ENCODE measurements at regions not wholly inside any gene's neighbourhood (a gene's known extent, or its start where the extent isn't known, plus 50 kb on each side); places are given as distances from the start of the nearest gene placed in this dataset.

DNA sequence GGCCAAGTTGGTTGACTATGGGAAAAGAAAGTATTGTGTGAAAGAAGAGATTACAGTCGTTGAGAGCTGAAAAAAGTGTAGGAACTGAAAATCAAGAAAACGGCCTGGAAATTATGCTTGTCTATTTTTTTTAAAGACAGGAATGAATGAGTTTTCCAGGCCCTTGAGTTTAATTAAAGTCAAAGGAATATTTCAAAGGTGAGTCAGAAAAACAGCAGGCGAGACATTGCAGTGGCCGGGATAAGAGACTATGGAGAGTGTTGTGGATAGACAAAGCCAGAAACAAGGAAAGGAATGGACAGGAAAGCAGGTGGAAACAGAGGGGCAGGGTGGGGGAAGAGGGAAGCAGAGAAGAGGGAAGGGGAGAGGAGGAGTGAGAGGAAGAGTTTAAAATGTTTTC lies 275.1 kb upstream of the LRTM1 start:
- no peak overlapping the region for H3K4me3 ChIP-seq (ENCODE audit: low read depth in 1 of 2, low read length in 2 of 2)
- H3K36me3 ChIP-seq (ENCODE audit: insufficient read depth, low read length) = no peaks in the 10 kb centered on the region
- H3K27ac ChIP-seq (ENCODE audit: low read length) = no peak overlapping the region
- H4K20me1 ChIP-seq (ENCODE audit: insufficient read depth, low read length) = no peaks in the 10 kb centered on the region
- H3K4me2 ChIP-seq (ENCODE audit: insufficient read depth, low read length) = no peak overlapping the region
- no peak for DNase-seq
- no peak for TF ChIP-seq EZH2 (IDR thresholded peaks at IDR 0.05; ENCODE audit: borderline replicate concordance, low read depth, low read length, severe bottlenecking)
- TF ChIP-seq CTCF (IDR thresholded peaks at IDR 0.05; ENCODE audit: borderline replicate concordance, extremely low read depth, low read length, poor library complexity, severe bottlenecking) = no peak
- no peaks in the 10 kb centered on the region for H3K27me3 ChIP-seq (ENCODE audit: insufficient read depth, low read length, poor library complexity)
- H3K79me2 ChIP-seq (ENCODE audit: insufficient read depth, low read length) = no peaks in the 10 kb centered on the region
- H3K9me3 ChIP-seq (ENCODE audit: insufficient read depth, low read length, severe bottlenecking) = no peaks in the 10 kb centered on the region
- no peaks in the 10 kb centered on the region for H3K4me1 ChIP-seq (ENCODE audit: insufficient read depth, low read length)
- no peak overlapping the region for H2AFZ ChIP-seq (ENCODE audit: low read depth, low read length)
- no peak for ATAC-seq (ENCODE audit: insufficient read depth, low read depth)
- no peak overlapping the region for H3K9ac ChIP-seq (ENCODE audit: low read depth, low read length)

- Histone ChIP-seq H2AFZ (ENCODE audit: low read depth, low read length) (no peak overlapping the region), H3K9ac (ENCODE audit: low read depth, low read length) (no peak overlapping the region), H3K27ac (ENCODE audit: low read length) (no peak overlapping the region), H3K9me3 (ENCODE audit: insufficient read depth, low read length, severe bottlenecking) (no peaks in the 10 kb centered on the region), H3K27me3 (ENCODE audit: insufficient read depth, low read length, poor library complexity) (no peaks in the 10 kb centered on the region), H4K20me1 (ENCODE audit: insufficient read depth, low read length) (no peaks in the 10 kb centered on the region), H3K4me2 (ENCODE audit: insufficient read depth, low read length) (no peak overlapping the region), H3K79me2 (ENCODE audit: insufficient read depth, low read length) (no peaks in the 10 kb centered on the region), H3K4me3 (ENCODE audit: low read depth in 1 of 2, low read length in 2 of 2) (no peak overlapping the region), H3K4me1 (ENCODE audit: insufficient read depth, low read length) (no peaks in the 10 kb centered on the region), H3K36me3 (ENCODE audit: insufficient read depth, low read length) (no peaks in the 10 kb centered on the region)
- ATAC-seq (ENCODE audit: insufficient read depth, low read depth) (no peak), DNase-seq (no peak)
- TF ChIP-seq EZH2 (IDR thresholded peaks at IDR 0.05; ENCODE audit: borderline replicate concordance, low read depth, low read length, severe bottlenecking) = no peak
- no peak for TF ChIP-seq CTCF (IDR thresholded peaks at IDR 0.05; ENCODE audit: borderline replicate concordance, extremely low read depth, low read length, poor library complexity, severe bottlenecking)
These were observed 274.5 kb upstream of the LRTM1 start for GRCh38 chr3:55202326-55202725.

DNA sequence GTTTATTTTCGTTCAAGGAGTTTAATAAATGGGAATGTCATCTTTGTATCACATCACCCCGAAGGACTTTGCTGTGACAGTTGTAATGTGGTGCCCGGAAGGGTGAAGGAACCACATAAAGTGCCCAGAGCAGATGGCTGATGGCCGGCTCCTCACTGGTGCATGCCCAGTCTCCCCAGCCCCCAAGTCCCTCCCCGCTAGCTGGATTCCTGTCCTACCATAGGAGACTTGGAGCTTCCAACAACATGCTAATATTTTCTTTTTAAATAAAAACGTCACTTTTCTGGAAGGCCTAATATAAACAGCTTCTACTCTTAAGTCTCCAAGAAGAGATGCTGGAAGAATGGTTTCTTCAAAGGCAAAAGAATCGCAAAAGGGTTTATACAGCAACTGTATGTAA lies 273.9 kb upstream of the LRTM1 start:
- Histone ChIP-seq H4K20me1 (ENCODE audit: insufficient read depth, low read length) (no peaks in the 10 kb centered on the region), H3K9me3 (ENCODE audit: insufficient read depth, low read length, severe bottlenecking) (no peaks in the 10 kb centered on the region), H3K27ac (ENCODE audit: low read length) (no peak overlapping the region), H3K27me3 (ENCODE audit: insufficient read depth, low read length, poor library complexity) (no peaks in the 10 kb centered on the region), H3K79me2 (ENCODE audit: insufficient read depth, low read length) (no peaks in the 10 kb centered on the region), H3K9ac (ENCODE audit: low read depth, low read length) (no peak overlapping the region), H3K4me3 (ENCODE audit: low read depth in 1 of 2, low read length in 2 of 2) (no peak overlapping the region), H3K36me3 (ENCODE audit: insufficient read depth, low read length) (no peaks in the 10 kb centered on the region), H3K4me1 (ENCODE audit: insufficient read depth, low read length) (no peaks in the 10 kb centered on the region), H3K4me2 (ENCODE audit: insufficient read depth, low read length) (no peak overlapping the region), H2AFZ (ENCODE audit: low read depth, low read length) (no peak overlapping the region)
- ATAC-seq (ENCODE audit: insufficient read depth, low read depth) (no peak), DNase-seq (no peak)
- TF ChIP-seq CTCF (IDR thresholded peaks at IDR 0.05; ENCODE audit: borderline replicate concordance, extremely low read depth, low read length, poor library complexity, severe bottlenecking) = no peak
- TF ChIP-seq EZH2 (IDR thresholded peaks at IDR 0.05; ENCODE audit: borderline replicate concordance, low read depth, low read length, severe bottlenecking) = no peak

- H3K27me3 ChIP-seq (ENCODE audit: insufficient read depth, low read length, poor library complexity) = no peaks in the 10 kb centered on the region
- no peaks in the 10 kb centered on the region for H3K36me3 ChIP-seq (ENCODE audit: insufficient read depth, low read length)
- no peak for ATAC-seq (ENCODE audit: insufficient read depth, low read depth)
- no peak overlapping the region for H3K4me3 ChIP-seq (ENCODE audit: low read depth in 1 of 2, low read length in 2 of 2)
- no peaks in the 10 kb centered on the region for H3K4me1 ChIP-seq (ENCODE audit: insufficient read depth, low read length)
- no peaks in the 10 kb centered on the region for H3K79me2 ChIP-seq (ENCODE audit: insufficient read depth, low read length)
- no peaks in the 10 kb centered on the region for H3K9me3 ChIP-seq (ENCODE audit: insufficient read depth, low read length, severe bottlenecking)
- H4K20me1 ChIP-seq (ENCODE audit: insufficient read depth, low read length) = no peaks in the 10 kb centered on the region
- no peak overlapping the region for H3K9ac ChIP-seq (ENCODE audit: low read depth, low read length)
- no peak overlapping the region for H3K27ac ChIP-seq (ENCODE audit: low read length)
- TF ChIP-seq EZH2 (IDR thresholded peaks at IDR 0.05; ENCODE audit: borderline replicate concordance, low read depth, low read length, severe bottlenecking) (no peak), CTCF (IDR thresholded peaks at IDR 0.05; ENCODE audit: borderline replicate concordance, extremely low read depth, low read length, poor library complexity, severe bottlenecking) (no peak)
- H3K4me2 ChIP-seq (ENCODE audit: insufficient read depth, low read length) = no peak overlapping the region
- H2AFZ ChIP-seq (ENCODE audit: low read depth, low read length) = no peak overlapping the region
- DNase-seq = no peak
These were observed 273.0 kb upstream of the LRTM1 start for GRCh38 chr3:55200906-55201305.

All from DND-41 (cell line).